GM21423 (cell line): ENCODE measurements at regions not wholly inside any gene's neighbourhood (a gene's known extent, or its start where the extent isn't known, plus 50 kb on each side); places are given as distances from the start of the nearest gene placed in this dataset.

Source experiments
- ATAC-seq: cut with Tn5 transposase; IDR thresholded peaks from one replicate; pipeline ENCODE4 v1.9.1; 2021; ENCODE audit warnings: mild to moderate bottlenecking, moderate library complexity; ENCODE audit not compliant: unreplicated experiment

- no peak for ATAC-seq
These were observed 270.5 kb downstream of the DMRT2 start for GRCh38 chr9:1320607-1321195.

- ATAC-seq: no peak
These were observed 277.3 kb downstream of the DMRT2 start for GRCh38 chr9:1327467-1327866.

DNA sequence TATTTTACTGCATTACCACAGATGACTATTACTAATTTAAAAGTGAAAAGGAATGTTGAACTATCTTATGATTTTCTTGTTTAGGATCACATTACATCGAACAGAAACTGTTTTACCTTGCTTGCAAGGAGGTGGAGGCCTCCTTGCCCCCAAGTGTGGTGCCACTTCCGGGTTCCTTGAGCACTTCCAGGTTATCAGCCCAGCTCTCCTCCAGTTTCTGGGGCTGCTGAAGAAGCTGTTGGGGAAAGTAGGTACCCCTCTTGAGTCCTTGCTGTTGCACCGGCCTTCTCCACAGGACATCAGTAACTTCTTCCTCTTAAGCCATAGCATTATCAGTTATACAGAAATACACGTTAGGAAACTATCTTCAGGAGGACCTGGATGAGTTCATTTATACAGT, 278.2 kb downstream of the DMRT2 start:
- no peak for ATAC-seq

DNA sequence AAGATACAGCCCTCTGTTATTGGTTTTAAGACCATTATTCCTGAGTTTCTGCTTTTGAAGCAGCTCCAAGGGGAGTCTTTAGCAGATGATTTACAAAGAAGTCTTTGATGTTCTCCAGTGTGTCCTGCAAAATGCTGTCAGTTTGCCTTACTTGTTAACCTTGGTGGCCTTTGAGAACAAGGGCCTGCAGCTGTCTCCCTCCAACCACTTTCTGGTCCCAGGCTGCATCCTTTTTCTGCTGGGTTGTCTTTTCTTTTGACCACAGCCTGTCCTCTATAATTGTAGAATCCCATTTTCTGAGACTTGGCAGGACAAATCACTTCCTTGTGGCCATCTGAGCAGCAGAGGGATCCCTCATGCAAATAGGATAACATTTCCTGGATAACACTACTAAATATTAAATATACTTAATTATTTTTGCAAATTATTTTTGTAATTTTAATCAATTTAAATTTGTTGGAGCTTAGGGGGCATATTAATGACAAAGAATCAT, 281.4 kb downstream of the DMRT2 start:
- no peak for ATAC-seq

DNA sequence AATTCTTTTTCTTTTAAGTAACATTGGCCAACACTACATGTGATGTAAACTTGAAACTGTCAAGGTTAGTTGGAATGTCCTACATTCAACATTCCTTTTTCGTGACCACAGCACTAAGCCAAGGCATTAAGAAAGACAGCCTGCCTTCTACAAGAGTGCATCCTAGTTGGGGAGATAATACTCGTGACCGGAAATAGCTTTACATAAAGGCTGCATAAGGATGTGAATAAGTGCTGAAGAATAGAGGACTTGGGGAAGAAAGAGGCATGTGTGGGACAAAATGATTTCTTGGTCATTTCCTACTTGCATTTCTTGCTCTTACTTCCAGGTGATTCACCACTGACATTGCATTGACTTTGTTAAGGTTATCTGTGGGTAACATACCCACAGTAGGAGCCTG, 282.0 kb downstream of the DMRT2 start:
- no peak for ATAC-seq

GRCh38 chr9:1335174-1335573, 285.0 kb downstream of the DMRT2 start:
- no peak for ATAC-seq

DNA sequence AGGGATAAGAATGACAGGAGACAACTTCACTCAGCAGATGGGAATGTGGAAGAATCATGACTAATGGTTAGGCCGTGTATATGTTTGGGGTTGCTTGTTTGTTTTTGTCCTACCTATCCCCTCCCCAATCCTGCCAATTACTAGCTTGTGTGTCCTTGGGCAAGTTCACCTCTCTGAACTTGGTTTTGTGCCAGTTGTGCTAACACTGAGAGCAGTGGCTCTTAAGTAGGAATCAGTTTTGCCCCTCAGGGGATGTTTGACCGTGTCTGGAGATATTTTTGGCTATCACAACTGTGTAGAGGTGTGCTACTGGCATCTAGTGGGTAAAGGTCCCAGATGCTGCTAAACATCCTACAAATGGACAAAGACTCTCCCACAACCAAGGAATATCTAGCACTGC, 287.0 kb downstream of the DMRT2 start:
- no peak for ATAC-seq

DNA sequence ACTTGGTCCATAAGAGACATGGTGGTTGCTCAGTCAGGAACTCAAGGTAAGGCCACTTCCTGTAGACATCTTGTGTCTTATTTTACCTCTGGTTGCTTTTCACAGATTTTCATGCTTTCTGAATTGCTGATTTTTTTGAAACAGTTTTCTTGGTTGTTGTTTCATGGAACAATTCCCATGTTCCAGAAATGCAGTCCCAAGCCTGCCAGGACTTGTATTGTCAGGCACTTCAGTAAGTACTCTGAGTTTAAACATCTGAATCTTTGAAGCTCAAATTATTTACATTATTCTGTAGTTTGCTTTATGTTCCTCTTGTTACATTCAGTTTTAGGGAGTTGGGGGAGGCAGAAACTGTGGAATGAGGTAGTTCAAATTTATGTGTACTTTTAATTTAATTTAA, 290.2 kb downstream of the DMRT2 start:
- ATAC-seq: no peak

DNA sequence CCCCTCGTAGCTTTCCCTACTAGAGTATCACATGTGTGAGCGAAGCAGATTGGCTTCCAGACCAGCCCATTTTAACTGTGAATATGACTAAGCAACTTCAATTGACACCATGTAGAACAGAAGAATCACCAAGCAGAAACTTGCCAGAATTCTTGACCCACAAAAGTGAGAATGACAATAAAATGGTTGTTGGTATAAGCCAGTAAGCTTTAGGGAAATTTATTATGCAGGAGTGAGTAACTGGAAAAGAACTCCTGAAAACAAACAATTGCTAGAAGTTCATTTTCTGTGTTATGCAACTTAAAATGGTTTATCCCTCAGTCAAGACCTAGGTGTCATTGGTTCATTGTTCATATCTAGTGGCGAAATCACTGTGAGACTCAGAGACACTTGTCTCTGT, 303.1 kb downstream of the DMRT2 start:
- ATAC-seq: no peak

GRCh38 chr9:1354086-1354485, 303.9 kb downstream of the DMRT2 start:
- no peak for ATAC-seq

DNA sequence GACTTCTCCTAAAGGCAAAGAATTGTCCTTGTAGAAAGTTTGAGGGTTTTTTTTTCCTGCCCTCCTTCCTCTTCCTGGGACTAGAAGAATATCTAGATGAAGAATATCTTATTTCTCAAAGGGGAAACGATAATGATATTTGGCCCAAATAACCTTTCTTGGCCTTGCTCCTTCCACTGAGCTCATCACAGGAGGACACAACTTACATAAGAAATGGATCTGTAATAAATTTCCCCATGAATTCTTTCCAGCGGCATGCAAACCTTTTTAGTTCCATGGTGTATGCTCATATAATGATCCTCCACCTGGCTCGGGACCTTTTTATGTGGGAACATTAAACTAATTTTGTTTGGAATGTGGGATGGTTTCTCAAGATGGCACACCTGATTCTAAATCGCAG, 304.4 kb downstream of the DMRT2 start:
- no peak for ATAC-seq

DNA sequence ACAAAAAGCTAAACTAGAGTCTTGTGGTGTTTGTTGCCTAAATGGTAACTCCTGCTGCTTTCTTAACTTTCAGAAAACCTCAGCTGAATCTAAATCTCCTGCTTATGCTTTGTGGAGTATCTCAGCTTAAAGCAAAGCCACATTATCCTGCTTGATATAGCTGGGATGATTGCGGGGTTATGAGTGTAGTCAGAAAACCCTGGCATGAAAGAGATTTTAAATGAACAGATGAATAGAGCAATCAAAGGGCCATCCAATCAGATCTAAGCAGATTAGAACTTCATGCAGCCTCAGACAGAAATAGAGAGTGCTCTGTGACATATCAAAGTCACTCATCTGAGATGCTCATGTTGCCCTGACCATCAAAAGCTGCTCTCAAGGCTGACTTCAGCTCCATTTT, 305.5 kb downstream of the DMRT2 start:
- no peak for ATAC-seq

- ATAC-seq: no peak
These were observed 312.7 kb downstream of the DMRT2 start for GRCh38 chr9:1362845-1363244.

DNA sequence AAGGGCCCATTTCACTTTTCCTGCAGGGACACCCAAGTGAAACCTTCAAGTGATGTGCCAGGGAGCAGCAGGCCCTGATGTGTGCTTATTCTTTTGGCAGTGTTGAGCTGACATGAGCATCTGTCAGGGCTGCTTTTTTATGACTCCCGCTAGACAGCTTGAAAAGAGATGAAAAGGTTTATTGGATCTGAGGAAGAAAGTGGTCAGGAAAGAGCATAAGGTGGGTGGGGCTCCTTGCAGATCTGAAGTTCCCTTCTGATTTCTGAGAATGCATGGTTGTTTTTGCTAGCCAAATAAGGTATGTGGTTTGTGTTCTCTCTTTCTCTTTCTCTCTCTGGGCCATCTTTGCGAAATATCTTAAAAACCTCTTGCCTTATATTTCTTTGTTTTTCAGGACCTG, 316.1 kb downstream of the DMRT2 start:
- no peak for ATAC-seq

GRCh38 chr9:1369297-1369696, 319.1 kb downstream of the DMRT2 start:
- ATAC-seq: no peak

DNA sequence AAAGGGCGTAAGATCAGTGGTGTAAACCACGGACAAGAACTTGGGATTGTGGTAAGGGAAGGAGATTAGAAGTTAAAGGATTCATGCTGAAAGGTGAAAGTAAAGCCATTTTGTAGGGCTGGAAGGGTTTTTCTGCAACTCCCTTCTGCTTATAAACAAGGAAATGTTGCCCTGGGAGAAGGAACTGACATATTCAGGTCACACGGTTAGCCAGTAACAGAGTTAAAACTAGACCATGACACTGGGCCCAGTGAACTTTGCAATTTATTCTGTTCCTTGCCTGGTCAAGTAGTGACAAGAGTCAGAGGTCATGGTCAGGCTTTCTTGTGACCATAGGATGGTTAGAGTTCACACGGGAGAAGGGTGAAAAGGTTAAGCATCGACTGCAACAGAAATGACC, 323.3 kb downstream of the DMRT2 start:
- no peak for ATAC-seq

GRCh38 chr9:1383899-1384455, 333.8 kb downstream of the DMRT2 start:
- ATAC-seq: no peak

DNA sequence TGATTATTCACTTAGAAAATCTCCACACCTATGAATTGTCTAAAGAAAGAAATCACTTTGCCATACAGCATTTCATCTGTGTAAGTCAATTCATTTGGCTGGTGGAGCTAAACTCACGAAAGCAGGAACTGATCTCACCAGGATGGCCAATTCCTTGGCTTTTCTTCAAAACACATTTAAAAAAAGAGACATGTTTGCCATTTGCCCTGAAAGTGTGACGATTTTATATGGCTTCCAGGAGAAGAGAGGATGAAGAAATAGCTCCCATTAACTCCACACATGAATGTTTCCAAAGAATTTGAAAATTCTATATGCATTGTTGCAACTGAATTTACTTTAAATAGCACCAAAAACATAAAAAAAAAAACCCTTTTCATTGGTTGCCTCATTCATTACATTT, 334.7 kb downstream of the DMRT2 start:
- ATAC-seq: no peak

DNA sequence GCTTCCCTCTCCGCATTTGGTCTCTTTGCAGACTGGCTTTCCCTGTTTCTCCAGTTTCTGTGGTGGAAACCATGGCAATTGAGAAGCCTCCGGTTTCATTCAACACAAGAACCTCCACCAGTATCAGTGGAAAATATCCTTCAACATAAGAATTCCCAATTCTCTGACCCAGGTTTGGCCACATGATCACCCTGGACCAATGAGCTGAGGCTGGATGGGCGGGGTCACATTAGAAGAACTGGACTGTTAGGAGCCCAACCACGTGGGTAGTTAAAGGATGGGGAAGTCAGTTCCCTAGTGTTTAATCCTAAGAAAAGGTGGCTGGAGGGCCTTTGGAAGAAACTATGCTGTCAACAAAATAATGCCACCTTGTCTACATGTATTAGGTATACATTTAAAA, 336.3 kb downstream of the DMRT2 start:
- no peak for ATAC-seq

DNA sequence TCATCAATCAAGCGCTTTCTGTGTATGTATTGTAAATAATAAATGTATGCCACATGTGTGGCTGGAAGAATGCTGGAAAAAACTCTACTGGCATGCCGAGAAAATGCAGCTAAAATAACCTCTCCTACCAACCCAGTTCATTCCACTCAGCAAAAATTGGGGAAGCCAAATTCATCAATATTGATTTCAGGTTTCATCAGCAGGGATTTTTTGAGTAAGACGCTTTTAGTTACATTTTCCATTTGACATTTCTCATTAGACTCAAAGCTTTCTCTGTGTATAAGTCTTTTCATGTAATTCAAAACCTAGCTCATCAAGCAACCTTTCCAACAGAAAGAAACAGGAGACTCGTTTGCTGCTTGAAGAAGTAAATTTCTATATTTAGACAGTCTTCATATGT, 338.1 kb downstream of the DMRT2 start:
- ATAC-seq: no peak

DNA sequence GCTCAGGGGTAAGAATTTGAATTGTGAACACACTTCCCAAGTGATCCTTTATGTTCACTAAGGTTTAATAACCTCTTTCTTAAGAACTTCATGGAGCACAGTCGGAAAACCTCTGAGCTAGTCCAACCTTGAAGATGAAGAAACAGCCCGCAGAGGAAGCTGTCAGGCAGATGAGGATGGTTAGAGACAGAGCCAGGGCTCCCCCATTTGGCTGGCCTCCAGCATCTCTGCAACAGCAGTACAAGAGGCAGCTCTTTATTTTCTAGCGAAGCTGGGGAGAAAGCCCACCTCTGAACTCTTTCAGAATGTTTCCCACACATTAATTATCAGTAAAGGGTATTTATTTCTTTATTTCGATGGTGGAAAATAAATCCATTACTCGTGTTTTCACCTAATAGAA, 350.8 kb downstream of the DMRT2 start:
- no peak for ATAC-seq

DNA sequence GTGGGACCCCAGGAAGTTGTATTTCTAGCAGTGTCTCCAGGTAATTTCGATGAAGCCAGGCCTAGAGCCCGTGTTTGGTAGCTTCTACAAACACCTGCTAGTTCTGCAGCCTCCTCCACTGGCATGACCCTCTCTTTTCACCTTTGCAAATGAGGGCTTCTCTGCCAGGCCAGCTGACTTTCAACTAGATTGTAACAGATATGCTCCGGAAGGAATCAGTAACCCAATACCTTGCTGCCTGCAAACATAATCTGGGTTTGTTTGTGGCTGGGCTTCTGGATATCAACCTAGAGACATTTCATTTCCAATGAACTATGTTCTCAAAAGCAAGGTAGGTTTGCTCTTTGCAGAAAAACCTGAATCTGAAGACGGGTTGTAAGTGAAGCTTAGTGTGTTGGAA, 354.8 kb downstream of the DMRT2 start:
- ATAC-seq: no peak

DNA sequence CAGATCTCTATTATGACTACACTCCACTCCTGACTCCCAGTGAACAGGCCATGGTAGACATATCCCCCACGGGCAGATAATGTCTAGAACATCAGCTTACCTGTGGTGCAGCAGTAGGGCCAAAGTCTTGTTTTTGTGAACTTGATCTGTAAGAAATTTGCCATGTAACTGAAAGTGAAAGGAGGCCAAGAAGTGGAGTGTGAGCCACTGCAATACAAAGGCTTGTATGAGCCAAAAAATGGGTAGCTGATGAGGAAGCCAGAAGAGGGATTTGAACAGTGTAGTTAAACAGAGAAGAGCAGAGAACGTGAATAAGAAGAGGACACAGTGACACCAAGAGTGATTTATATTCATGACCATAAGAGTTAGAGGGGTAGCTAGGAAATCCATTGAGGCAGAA, 361.7 kb downstream of the DMRT2 start:
- no peak for ATAC-seq
